AG04450 (cell line): ENCODE measurements at regions not wholly inside any gene's neighbourhood (a gene's known extent, or its start where the extent isn't known, plus 50 kb on each side); places are given as distances from the start of the nearest gene placed in this dataset.

ENCODE experiments used
- CTCF ChIA-PET: fragments of 300-600, 350-600 bp; formaldehyde crosslinking; extraction: SDS; loops from one replicate; lab custom pipeline; 2022; ENCODE audit warnings: antibody characterized with exemption, inconsistent platforms; lab: Charles Lee
- POLR2A ChIA-PET: fragments of 350-600 bp; formaldehyde crosslinking; extraction: SDS; loops from one replicate; lab custom pipeline; 2021; ENCODE audit warnings: antibody characterized with exemption, inconsistent platforms; lab: Yijun Ruan, JAX
- DNase-seq: peaks from one replicate; pipeline ENCODE4 v3.0.0-alpha.2; 2011; ENCODE audit warnings: low read depth, low spot score
- H3K27ac ChIP-seq: one replicate; pipeline ENCODE4 v1.5.1; 2012; ENCODE audit warnings: low read depth, low read length, control low read depth
- H3K27me3 ChIP-seq: one replicate; pipeline ENCODE4 v1.6.0; 2012; ENCODE audit warnings: low read length; ENCODE audit not compliant: control insufficient read depth, insufficient read depth
- H3K4me3 ChIP-seq: 2 replicates; pipeline ENCODE4 v1.5.1; 2011; ENCODE audit warnings: mild to moderate bottlenecking, low read depth, low read length, control low read depth
- H3K9me3 ChIP-seq: 2 replicates; pipeline ENCODE4 v1.5.1; 2012; ENCODE audit warnings: low read length; ENCODE audit not compliant: control insufficient read depth, insufficient read depth
- CTCF ChIP-seq: IDR thresholded peaks from 2 replicates; pipeline ENCODE4 v1.5.1; 2011; ENCODE audit warnings: low read depth, low read length, control low read depth, inconsistent platforms

- POLR2A ChIA-PET = no interaction called here
Observed at GRCh38 chr1:83637586-83637985, 361.3 kb downstream of the TTLL7 start.

GRCh38 chr1:83637009-83637408 is 361.9 kb downstream of the TTLL7 start:
- ChIA-PET POLR2A (no interaction called here), CTCF (no interaction called here)
- Histone ChIP-seq H3K4me3 (no peak overlapping the region), H3K9me3 (no peaks in the 10 kb centered on the region), H3K27ac (no peak overlapping the region), H3K27me3 (no peaks in the 10 kb centered on the region)
- no peak for TF ChIP-seq CTCF
- DNase-seq = no peak

More at GRCh38 chr1:83637586-83637985, 361.3 kb downstream of the TTLL7 start:
- DNase-seq = no peak
- no peak for TF ChIP-seq CTCF
- Histone ChIP-seq H3K27me3 (no peaks in the 10 kb centered on the region), H3K9me3 (no peaks in the 10 kb centered on the region), H3K4me3 (no peak overlapping the region), H3K27ac (no peak overlapping the region)
- CTCF ChIA-PET = no interaction called here

- no peaks in the 10 kb centered on the region for H3K27me3 ChIP-seq
- ChIA-PET POLR2A (no interaction called here), CTCF (no interaction called here)
- no peak for DNase-seq
- no peak overlapping the region for H3K4me3 ChIP-seq
- no peaks in the 10 kb centered on the region for H3K9me3 ChIP-seq
- H3K27ac ChIP-seq = no peak overlapping the region
- no peak for TF ChIP-seq CTCF
Observed at GRCh38 chr1:83632906-83633305, 366.0 kb downstream of the TTLL7 start.

GRCh38 chr1:83631851-83632250 is 367.1 kb downstream of the TTLL7 start:
- H3K4me3 ChIP-seq = no peak overlapping the region
- no peak overlapping the region for H3K27ac ChIP-seq
- H3K27me3 ChIP-seq = no peaks in the 10 kb centered on the region
- ChIA-PET CTCF (no interaction called here), POLR2A (no interaction called here)
- no peaks in the 10 kb centered on the region for H3K9me3 ChIP-seq
- no peak for DNase-seq
- no peak for TF ChIP-seq CTCF

- no peak for DNase-seq
- no peaks in the 10 kb centered on the region for H3K9me3 ChIP-seq
- ChIA-PET CTCF (no interaction called here), POLR2A (no interaction called here)
- no peak overlapping the region for H3K4me3 ChIP-seq
- no peak overlapping the region for H3K27ac ChIP-seq
- no peaks in the 10 kb centered on the region for H3K27me3 ChIP-seq
- TF ChIP-seq CTCF = no peak
Observed at GRCh38 chr1:83627045-83627444, 371.9 kb downstream of the TTLL7 start.
